Stimulated activated CD4-positive, alpha-beta T cell treated with anti-CD3 and anti-CD28 coated beads, Interleukin-12 subunit alpha, Interleukin-12 subunit beta, amount 100 ng/mL, for 4 hours (primary cell): ENCODE measurements at regions not wholly inside any gene's neighbourhood (a gene's known extent, or its start where the extent isn't known, plus 50 kb on each side); places are given as distances from the start of the nearest gene placed in this dataset.
"Not testable (repeated sequence)": the region's sequence is repeated elsewhere in the genome, so short reads cannot be mapped to it uniquely, and the experiment has no call there.

ENCODE experiments used
- DNase-seq: peaks from one replicate; pipeline ENCODE4 v3.0.0-alpha.2; 2020

DNA sequence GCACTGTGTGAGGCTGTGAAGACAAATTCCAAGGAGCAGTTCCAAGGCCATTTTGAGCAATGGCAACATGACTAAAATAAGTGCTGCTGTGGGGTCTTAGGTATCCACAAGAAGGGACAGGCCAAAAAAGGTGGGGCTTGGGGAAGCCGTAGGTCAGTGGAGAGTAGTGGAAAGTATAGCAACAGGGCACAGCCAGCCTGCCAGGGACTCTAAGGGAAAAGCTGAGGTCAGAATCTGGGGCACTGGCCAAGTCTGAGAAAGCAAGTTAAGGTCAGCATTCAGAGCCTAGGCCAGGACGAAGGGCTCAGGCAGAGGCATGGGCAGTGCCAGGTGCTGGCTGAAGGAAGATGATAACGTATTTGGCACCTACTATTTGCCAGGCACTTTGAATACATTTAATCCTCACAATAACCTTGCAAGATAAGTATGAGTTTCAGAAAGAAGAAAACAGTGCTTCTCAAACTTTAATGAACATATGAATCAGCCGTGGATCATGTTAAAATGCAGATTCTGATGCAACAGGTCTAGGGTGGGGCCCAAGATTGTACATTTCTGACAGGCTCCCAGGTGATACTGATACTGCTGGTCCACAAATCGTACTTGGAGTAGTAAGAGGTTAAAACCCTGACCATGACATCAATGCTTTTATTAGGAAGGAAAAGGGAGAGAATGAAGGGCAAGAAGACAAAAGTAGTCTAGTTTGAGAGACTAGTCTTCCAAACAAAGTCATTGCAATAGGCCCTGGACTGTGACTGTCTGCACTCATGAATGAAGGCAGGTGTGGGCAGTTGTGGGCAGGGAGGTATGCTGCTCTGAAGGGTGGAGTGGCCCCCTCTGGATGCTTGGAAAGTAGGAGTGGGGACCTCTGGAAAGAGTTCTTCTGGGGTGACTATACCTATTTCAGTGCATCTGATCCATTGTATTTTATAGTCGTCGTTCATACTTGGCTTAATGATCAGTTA lies 106.3 kb upstream of the ANKRD28 start:
- no peak for DNase-seq

DNA sequence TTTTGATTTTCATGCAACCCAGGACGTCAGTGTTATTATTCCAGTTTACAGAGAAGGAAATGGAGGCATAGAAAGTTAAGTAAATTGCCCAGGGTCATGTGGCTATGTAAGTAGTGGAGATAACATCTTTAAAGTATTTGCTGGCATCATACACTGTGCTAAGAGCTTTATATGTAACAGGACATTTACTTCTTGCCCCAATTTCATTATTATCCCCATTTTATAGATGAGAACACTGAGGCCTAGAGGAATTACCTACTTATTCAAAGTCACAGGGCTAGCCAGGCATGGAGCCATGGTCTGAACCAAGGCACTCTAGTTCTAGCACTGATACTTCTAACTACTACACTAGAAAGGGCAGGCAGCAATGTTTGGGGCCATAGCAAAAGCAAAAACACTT lies 107.3 kb upstream of the ANKRD28 start:
- no peak for DNase-seq

- not testable (repeated sequence) for DNase-seq
Observed at GRCh38 chr3:15907403-15907802, 109.6 kb upstream of the ANKRD28 start.

DNA sequence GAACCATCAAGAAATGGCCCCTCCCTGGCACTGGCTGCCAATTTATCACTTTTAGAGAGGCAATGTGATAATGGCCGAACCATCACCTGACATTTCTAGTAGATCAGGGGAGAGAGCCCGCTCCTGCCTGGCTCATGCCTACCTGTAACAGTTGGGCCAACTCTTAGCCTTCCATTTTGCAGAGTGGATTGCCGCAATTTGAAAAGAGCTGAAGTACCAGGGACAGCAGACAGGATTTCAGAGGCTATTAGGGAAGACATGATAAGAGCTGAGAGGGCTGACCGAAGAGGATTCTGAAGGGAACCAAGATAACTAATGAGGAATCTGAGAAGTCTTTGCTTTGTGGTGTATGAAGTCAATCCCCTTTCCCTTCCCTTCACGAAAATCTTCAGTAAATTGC lies 121.2 kb upstream of the ANKRD28 start:
- no peak for DNase-seq

- no peak for DNase-seq
Observed at GRCh38 chr3:15919971-15920370, 122.2 kb upstream of the ANKRD28 start.

DNA sequence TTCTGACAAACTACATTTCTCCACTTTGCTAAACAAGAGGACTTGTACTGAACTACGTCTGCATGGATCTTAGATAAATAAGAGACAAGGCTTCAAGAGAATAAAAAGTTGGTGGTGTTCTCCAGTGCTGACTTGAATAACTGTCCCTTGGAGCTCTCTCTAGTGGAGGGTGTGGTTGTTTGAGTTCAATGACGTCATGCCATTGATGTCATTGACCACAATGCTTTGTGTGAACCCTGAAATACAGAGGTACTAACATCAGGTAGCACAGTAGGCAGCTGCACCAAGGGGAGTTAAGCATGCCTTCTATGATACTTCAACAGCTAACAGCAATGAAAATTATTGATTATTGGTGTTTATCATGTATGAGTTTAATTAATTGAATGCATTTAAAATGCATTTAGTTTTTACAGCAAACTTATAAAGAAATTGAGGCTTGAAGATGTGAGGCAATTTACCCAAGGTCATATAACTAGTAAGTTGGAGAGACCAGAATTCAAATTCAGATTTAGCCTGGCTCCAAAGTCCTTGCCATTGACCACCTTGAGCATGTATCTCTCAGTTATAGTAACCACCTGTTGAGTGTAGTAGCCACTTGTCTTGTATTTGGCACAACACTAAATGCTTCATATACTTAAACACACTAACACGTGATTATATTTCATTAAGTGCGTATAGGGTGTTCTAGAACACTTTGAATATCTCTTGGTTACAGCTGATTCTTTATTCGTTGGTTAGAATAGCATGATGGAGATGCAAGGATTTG lies 126.0 kb upstream of the ANKRD28 start:
- no peak for DNase-seq

- DNase-seq: no peak
Observed at GRCh38 chr3:15924914-15925313, 127.1 kb upstream of the ANKRD28 start.

DNA sequence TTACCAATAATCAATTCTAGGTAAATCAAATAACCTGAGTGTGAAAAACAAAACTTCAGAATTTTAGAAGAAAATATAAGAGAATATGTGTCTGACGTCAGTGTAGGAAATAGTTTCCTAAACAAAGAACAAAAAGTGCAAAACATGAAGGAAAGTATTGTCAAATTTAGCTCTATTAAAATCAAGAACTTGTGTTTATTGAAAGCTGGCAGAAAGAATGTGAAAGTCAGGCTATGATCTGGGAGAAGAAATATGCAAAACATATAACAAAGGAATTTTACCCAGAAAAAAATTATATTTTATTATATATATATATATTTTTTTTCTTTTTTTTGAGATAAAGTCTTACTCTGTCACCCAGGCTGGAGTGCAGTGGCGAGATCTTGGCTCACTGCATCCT lies 129.1 kb upstream of the ANKRD28 start:
- no peak for DNase-seq

DNA sequence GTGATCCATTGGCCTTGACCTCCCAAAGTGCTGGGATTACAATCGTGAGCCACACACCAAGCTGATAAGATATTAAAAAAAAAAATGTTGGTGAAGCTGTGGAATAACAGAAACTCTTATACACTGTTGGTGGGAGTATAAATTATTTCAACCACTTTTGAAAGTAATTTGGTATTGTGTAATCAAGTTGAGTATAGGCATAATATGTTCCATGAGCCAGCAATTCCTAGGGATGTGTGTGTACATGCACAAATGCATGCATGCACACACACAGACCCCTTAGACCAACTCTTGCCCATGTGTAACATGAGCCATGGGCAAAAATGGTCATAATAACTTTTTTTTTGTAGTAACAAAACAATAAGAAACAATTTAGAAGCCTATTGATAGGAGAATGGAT lies 130.2 kb upstream of the ANKRD28 start:
- DNase-seq: no peak

DNA sequence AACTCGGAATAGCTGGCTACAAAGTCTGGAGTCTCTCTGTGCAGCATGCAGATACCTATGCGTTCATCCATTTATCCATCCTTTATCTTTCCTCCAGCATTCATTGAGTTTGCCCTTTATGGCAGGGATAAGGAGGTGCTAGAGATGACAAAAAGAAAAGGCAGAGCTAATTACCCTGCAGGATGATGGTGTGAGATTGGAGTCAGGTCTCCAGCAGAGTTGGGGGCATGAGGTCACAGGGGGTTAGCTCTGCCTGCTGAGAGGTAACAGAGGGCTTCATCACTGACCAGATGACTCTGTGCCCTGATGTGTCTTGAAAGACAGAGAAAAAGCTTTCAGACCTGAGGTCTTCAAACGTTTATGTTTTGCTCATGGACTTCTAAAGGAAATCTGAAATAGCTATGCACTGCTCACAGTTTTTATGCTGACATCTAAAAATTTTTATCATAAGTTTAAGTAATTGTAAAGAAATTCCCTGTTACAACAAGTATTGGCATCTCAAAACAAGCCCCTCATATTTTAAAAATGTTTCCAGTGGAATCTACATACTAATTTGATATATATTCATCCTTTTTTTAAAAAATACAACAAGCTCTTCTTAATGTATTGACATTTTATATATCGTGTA lies 132.3 kb upstream of the ANKRD28 start:
- DNase-seq: no peak

GRCh38 chr3:15932348-15933300 lies 134.8 kb upstream of the ANKRD28 start:
- no peak for DNase-seq

DNA sequence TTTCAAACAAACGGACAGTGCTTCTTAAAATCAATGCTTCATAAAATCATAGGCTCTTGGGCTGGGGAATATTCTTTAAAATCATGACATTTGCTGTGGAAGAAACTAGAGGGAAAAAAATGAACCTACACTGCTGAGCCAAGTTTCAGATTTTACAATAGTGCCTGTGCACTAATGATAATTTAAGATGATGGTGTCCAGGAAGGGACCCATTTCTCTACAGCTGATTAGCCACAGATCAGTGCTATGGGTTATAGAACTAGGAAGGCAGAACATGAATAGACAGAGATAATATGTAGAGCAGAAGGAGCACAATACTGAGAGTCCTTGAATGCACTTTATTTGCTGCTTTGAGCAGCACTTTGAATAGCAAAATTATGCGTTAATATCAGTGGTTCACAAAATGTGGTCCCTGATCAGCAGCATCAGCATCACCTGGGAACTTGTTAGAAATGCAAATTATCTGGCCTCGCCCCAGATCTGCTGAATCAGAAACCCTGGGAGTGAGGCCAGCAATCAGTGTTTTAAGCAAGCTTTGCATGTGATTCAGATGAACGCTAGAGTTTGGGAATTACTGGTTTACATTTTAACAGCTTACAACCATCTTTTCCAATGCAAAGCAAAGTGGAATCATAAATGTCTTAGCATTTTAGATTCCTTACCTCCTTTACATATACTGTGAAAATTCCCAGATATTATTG lies 135.8 kb upstream of the ANKRD28 start:
- no peak for DNase-seq

- DNase-seq: no peak
Observed at GRCh38 chr3:15934389-15935195, 136.8 kb upstream of the ANKRD28 start.

GRCh38 chr3:15936312-15936711 lies 138.5 kb upstream of the ANKRD28 start:
- DNase-seq: no peak

DNA sequence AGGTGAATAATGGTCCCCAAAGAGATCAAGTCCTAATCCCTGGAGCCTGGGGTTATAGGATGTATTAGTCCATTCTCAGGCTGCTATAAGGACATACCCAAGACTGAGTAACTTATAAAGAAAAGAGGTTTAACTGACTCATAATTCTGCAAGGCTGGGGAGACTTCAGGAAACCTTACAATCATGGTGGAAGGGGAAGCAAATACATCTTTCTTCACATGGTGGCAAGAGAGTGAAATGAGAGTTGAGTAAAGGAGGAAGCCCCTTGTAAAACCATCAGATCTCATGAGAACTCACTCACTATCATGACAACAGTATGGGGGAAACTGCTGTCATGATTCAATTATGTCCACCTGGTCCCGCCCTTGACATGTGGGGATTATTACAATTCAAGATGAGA lies 142.9 kb upstream of the ANKRD28 start:
- DNase-seq: no peak

DNA sequence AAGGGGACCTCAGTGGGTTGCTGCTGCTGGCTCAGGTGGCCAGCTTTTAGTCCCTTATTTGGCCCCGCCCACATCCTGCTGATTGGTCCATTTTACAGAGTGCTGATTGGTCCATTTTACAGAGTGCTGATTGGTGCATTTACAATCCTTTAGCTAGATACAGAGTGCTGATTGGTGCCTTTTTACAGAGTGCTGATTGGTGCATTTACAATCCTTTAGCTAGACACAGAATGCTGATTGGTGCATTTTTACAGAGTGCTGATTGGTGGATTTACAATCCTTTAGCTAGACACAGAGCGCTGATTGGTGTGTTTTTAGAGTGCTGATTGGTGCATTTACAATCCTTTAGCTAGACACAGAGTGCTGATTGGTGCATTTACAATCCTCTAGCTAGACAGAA lies 143.7 kb upstream of the ANKRD28 start:
- not testable (repeated sequence) for DNase-seq

GRCh38 chr3:15941958-15942357 lies 144.2 kb upstream of the ANKRD28 start:
- DNase-seq: no peak

DNA sequence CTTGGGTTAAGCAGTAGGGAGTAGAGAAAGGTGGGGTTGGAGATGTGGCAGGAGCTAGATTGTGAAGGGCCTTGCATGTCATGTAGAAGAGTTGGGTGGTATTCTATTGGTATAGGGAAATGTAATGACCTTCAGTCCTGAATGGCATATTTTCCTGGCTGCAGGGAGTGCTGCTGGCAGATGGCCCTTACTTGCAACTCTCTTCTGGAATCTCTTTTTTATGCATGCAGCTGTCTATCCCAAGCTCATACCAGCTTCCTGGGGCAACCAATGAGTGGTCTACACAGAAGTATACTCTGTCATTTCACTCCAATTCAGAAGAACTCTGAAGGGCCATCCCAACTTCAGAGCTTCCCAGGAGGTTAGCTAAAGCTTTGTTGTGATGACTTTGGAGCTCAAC lies 144.7 kb upstream of the ANKRD28 start:
- no peak for DNase-seq

DNA sequence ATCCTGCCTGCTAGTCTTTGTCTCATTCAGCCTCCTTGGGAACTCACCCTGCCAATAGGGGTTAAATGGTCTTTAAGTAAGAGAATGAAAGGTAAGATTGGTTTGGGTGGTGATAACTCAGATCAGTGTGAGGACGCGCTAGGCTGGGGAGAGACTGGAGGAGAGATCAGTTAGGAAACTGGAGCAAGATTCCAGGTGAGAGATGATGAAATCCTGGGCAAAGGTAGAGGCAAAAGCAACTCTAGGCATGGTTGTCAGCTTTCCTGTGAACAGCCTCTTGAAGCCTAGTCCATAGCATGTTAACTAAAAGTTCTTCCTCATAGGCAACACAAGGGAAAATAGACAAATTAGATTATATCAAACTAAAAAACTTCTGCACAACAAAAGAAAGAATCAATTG lies 145.2 kb upstream of the ANKRD28 start:
- no peak for DNase-seq

DNA sequence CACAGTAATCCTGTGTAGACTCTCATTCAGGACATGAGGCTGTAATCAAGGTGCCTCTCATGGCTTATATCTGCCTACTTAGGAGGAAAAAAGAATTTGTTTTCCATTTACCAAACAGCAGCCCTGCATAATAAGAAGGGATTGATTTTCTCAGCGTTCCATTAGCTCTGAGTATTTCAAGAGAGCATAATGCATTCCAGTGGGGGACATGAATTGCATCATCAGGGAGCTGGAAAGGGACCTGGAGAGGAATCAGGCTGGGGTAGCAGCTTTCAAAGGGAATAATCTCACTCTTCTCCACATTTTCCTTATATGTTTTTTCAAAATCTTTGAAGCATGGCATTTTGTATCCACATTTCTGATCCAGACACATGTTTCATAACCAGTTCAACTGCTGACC lies 150.6 kb upstream of the ANKRD28 start:
- no peak for DNase-seq
